Type B pancreatic cell (in vitro differentiated cells): ENCODE measurements at regions not wholly inside any gene's neighbourhood (a gene's known extent, or its start where the extent isn't known, plus 50 kb on each side); places are given as distances from the start of the nearest gene placed in this dataset.

Experiments
- DNase-seq: peaks from one replicate; pipeline ENCODE4 v3.0.0; 2021; ENCODE audit warnings: mixed read lengths; ENCODE audit not compliant: unreplicated experiment; ENCODE audit errors: extremely low spot score
- H3K27ac Mint-ChIP-seq: 2 replicates; pipeline ENCODE4 v1.8.0; 2021; ENCODE audit warnings: mild to moderate bottlenecking, mixed read lengths
- H3K27me3 Mint-ChIP-seq: 2 replicates; pipeline ENCODE4 v1.8.0; 2021; ENCODE audit warnings: mixed read lengths
- H3K36me3 Mint-ChIP-seq: 2 replicates; pipeline ENCODE4 v1.8.0; 2021; ENCODE audit warnings: mixed read lengths
- H3K4me1 Mint-ChIP-seq: one replicate; pipeline ENCODE4 v1.8.0; 2021; ENCODE audit warnings: mixed read lengths; ENCODE audit not compliant: unreplicated experiment
- H3K4me3 Mint-ChIP-seq: 2 replicates; pipeline ENCODE4 v1.8.0; 2021; ENCODE audit warnings: mild to moderate bottlenecking, mixed read lengths
- H3K9me3 Mint-ChIP-seq: 2 replicates; pipeline ENCODE4 v1.8.0; 2021; ENCODE audit warnings: mixed read lengths
- CTCF ChIP-seq: fragments of 200-600 bp; sonication (generic); conservative IDR thresholded peaks from 2 replicates; pipeline ENCODE4 v1.5.0; 2021; ENCODE audit warnings: antibody characterized with exemption, mild to moderate bottlenecking

- Mint-ChIP-seq H3K4me3 (no peak overlapping the region), H3K27ac (no peak overlapping the region), H3K4me1 (no peaks in the 10 kb centered on the region), H3K36me3 (no peaks in the 10 kb centered on the region), H3K9me3 (peaks cover 4% of the 10 kb centered on the region), H3K27me3 (no peaks in the 10 kb centered on the region)
- TF ChIP-seq CTCF = no peak
- no peak for DNase-seq
These were observed 165.4 kb upstream of the C1QTNF7 start for GRCh38 chr4:15262396-15262795.

GRCh38 chr4:15270201-15270600 lies 157.6 kb upstream of the C1QTNF7 start:
- Mint-ChIP-seq H3K4me1 (no peaks in the 10 kb centered on the region), H3K27me3 (no peaks in the 10 kb centered on the region), H3K27ac (no peak overlapping the region), H3K9me3 (peaks cover 15% of the 10 kb centered on the region), H3K4me3 (no peak overlapping the region), H3K36me3 (peaks cover 6% of the 10 kb centered on the region)
- no peak for DNase-seq
- TF ChIP-seq CTCF = no peak

GRCh38 chr4:15286041-15286440 lies 141.8 kb upstream of the C1QTNF7 start:
- Mint-ChIP-seq H3K9me3 (no peaks in the 10 kb centered on the region), H3K27me3 (no peaks in the 10 kb centered on the region), H3K36me3 (no peaks in the 10 kb centered on the region), H3K4me1 (no peaks in the 10 kb centered on the region), H3K27ac (no peak overlapping the region), H3K4me3 (no peak overlapping the region)
- no peak for DNase-seq
- TF ChIP-seq CTCF = no peak

- H3K9me3 Mint-ChIP-seq = no peaks in the 10 kb centered on the region
- no peak for TF ChIP-seq CTCF
These were observed 136.7 kb upstream of the C1QTNF7 start for GRCh38 chr4:15291122-15291521.

GRCh38 chr4:15293711-15294110 lies 134.1 kb upstream of the C1QTNF7 start:
- no peaks in the 10 kb centered on the region for H3K36me3 Mint-ChIP-seq
- H3K27ac Mint-ChIP-seq = no peak overlapping the region
- no peaks in the 10 kb centered on the region for H3K9me3 Mint-ChIP-seq
- peaks cover 10% of the 10 kb centered on the region for H3K4me1 Mint-ChIP-seq
- H3K27me3 Mint-ChIP-seq = peaks cover 3% of the 10 kb centered on the region
- no peak for TF ChIP-seq CTCF
- H3K4me3 Mint-ChIP-seq = no peak overlapping the region
- no peak for DNase-seq

More at GRCh38 chr4:15291122-15291521, 136.7 kb upstream of the C1QTNF7 start:
- Mint-ChIP-seq H3K27me3 (peaks cover 3% of the 10 kb centered on the region), H3K36me3 (no peaks in the 10 kb centered on the region), H3K27ac (no peak overlapping the region), H3K4me3 (no peak overlapping the region), H3K4me1 (peaks cover 4% of the 10 kb centered on the region)
- no peak for DNase-seq

DNA sequence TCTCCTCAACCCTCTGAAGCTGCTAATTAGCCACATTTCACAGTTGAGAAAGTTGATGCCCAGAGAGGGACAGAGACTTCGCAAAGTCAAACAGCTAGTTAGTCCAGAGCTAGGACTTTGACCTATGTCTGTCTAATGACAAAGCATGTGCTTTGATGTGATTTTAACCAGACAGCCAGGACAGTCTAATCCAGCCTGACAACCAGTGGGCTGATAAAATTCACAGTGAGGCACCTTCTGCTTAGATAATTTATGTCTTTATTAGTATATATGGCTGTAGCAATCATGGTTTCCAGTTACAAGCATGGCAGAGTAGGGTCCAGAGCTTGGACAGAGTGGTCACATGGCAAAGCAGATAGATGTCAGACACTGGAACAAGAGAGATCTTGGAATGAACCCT lies 133.6 kb upstream of the C1QTNF7 start:
- no peak for TF ChIP-seq CTCF
- Mint-ChIP-seq H3K36me3 (no peaks in the 10 kb centered on the region), H3K4me3 (no peak overlapping the region)

More for the DNA sequence above, 133.6 kb upstream of the C1QTNF7 start:
- peaks cover 6% of the 10 kb centered on the region for H3K27me3 Mint-ChIP-seq
- H3K9me3 Mint-ChIP-seq = no peaks in the 10 kb centered on the region
- no peak overlapping the region for H3K27ac Mint-ChIP-seq
- no peak for DNase-seq
- peaks cover 10% of the 10 kb centered on the region for H3K4me1 Mint-ChIP-seq
